Thyroid gland (tissue), 4 donors: ENCODE measurements at regions not wholly inside any gene's neighbourhood (a gene's known extent, or its start where the extent isn't known, plus 50 kb on each side); places are given as distances from the start of the nearest gene placed in this dataset.

ENCODE experiments used
- DNase-seq, 2 donors: peaks; one replicate each; pipeline ENCODE4 v3.0.0-alpha.2; 2019
- H3K27ac ChIP-seq, 3 donors: fragments of 200-600 bp; sonication (generic); 1 replicate in 2 of 3; 2 replicates in 1 of 3; pipeline ENCODE4 v1.5.1; 2016 to 2019; ENCODE audit warnings: mild to moderate bottlenecking in 1 of 3, moderate library complexity in 1 of 3
- H3K27me3 ChIP-seq: fragments of 200-600 bp; sonication (generic); one replicate; pipeline ENCODE4 v1.5.1; 2019
- H3K36me3 ChIP-seq, 2 donors: fragments of 200-600 bp; sonication (generic); one replicate each; pipeline ENCODE4 v1.5.1; 2016 to 2019
- H3K4me1 ChIP-seq, 2 donors: fragments of 200-600 bp; sonication (generic); one replicate each; pipeline ENCODE4 v1.5.1; 2017 to 2019
- H3K4me3 ChIP-seq, 3 donors: fragments of 200-600 bp; sonication (generic); replicated peaks in 1 of 3; 1 replicate in 2 of 3; 2 replicates in 1 of 3; pipeline ENCODE4 v1.5.1; 2016; ENCODE audit warnings: mild to moderate bottlenecking in 1 of 3
- H3K9me3 ChIP-seq: fragments of 200-600 bp; sonication (generic); one replicate; pipeline ENCODE4 v1.5.1; 2017
- POLR2A ChIP-seq, 2 donors: fragments of 450-650 bp; IDR thresholded peaks; one replicate each; pipeline ENCODE4 v1.6.1; 2017; ENCODE audit warnings: antibody characterized with exemption in 2 of 2, mild to moderate bottlenecking in 2 of 2, moderate library complexity in 1 of 2
- WGBS, 2 donors: methylation state at CpG; one replicate each; pipeline ENCODE4 v1.1.5; 2017; 5-methylcytosine and 5-hydroxymethylcytosine counted together
- intact Hi-C: fragments of 100-400 bp; cut with DNase I; formaldehyde crosslinking; loops from one replicate; pipeline ENCODE4 v1.15.1; 2023
- TF ChIP-seq, protein P1 (sequence below), 6 experiments: fragments of 200-600 bp in 3 of 6; fragments of 450-650 bp in 3 of 6; sonication (generic) in 3 of 6; IDR thresholded peaks; one replicate each; pipeline ENCODE4 v1.5.1; 2016 to 2019; ENCODE audit warnings: antibody characterized with exemption in 6 of 6, mild to moderate bottlenecking in 2 of 6, inconsistent platforms in 1 of 6, moderate library complexity in 1 of 6

DNA sequence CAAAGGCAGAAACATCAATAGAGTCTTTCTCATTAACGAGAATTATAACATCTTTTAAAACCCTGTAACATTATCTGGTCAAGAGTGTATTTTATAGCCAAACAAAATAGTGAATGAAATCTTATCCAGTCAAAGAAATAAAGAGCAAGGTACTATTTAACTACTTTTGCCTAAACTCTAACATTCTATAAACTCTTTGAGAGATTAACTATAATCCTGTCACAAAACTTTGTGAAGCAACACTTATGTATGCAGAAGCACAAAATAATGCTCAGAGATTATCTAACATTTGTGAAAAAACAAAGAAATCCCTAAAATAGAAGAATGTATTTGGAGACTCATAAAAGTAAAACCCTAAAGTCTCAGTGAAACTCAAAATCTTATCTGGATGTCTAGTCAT is 124.4 kb upstream of the LUZP2 start:
- 67 to 86% methylated on average over 1 of the region's 1 CpG for WGBS, 2 donors
- H3K27me3 ChIP-seq = no peaks in the 10 kb centered on the region
- no peak for DNase-seq
- TF ChIP-seq POLR2A (IDR thresholded peaks at IDR 0.05) = no peak
- TF ChIP-seq, protein P1, sequence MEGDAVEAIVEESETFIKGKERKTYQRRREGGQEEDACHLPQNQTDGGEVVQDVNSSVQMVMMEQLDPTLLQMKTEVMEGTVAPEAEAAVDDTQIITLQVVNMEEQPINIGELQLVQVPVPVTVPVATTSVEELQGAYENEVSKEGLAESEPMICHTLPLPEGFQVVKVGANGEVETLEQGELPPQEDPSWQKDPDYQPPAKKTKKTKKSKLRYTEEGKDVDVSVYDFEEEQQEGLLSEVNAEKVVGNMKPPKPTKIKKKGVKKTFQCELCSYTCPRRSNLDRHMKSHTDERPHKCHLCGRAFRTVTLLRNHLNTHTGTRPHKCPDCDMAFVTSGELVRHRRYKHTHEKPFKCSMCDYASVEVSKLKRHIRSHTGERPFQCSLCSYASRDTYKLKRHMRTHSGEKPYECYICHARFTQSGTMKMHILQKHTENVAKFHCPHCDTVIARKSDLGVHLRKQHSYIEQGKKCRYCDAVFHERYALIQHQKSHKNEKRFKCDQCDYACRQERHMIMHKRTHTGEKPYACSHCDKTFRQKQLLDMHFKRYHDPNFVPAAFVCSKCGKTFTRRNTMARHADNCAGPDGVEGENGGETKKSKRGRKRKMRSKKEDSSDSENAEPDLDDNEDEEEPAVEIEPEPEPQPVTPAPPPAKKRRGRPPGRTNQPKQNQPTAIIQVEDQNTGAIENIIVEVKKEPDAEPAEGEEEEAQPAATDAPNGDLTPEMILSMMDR (IDR thresholded peaks at IDR 0.05) = no peak
- no peaks in the 10 kb centered on the region for H3K36me3 ChIP-seq
- no peak overlapping the region for H3K27ac ChIP-seq
- no peaks in the 10 kb centered on the region for H3K9me3 ChIP-seq
- intact Hi-C loops = no loop called here
- H3K4me1 ChIP-seq = no peaks in the 10 kb centered on the region
- H3K4me3 ChIP-seq = no peak overlapping the region

- TF ChIP-seq, protein P1 (IDR thresholded peaks at IDR 0.05) = no peak
- no peak for TF ChIP-seq POLR2A (IDR thresholded peaks at IDR 0.05)
- no peak for DNase-seq
- no peaks in the 10 kb centered on the region for H3K9me3 ChIP-seq
- no peak overlapping the region for H3K27ac ChIP-seq
- intact Hi-C loops = no loop called here
- no peaks in the 10 kb centered on the region for H3K27me3 ChIP-seq
- H3K4me3 ChIP-seq = no peak overlapping the region
- no peaks in the 10 kb centered on the region for H3K4me1 ChIP-seq
- WGBS, 2 donors = 75 to 80% methylated on average over 1 of the region's 1 CpG
- H3K36me3 ChIP-seq = no peaks in the 10 kb centered on the region
These were observed 123.3 kb upstream of the LUZP2 start for GRCh38 chr11:24373516-24373915.

- Histone ChIP-seq H3K27me3 (no peaks in the 10 kb centered on the region), H3K9me3 (no peaks in the 10 kb centered on the region), H3K27ac (no peak overlapping the region), H3K4me1 (no peaks in the 10 kb centered on the region), H3K36me3 (no peaks in the 10 kb centered on the region), H3K4me3 (no peak overlapping the region)
- intact Hi-C loops = no loop called here
- DNase-seq = no peak
- TF ChIP-seq POLR2A (IDR thresholded peaks at IDR 0.05) = no peak
- TF ChIP-seq, protein P1 (IDR thresholded peaks at IDR 0.05) = no peak
- 75 to 83% methylated on average over 1 of the region's 1 CpG for WGBS, 2 donors
These were observed 121.5 kb upstream of the LUZP2 start for GRCh38 chr11:24375351-24375750.

DNA sequence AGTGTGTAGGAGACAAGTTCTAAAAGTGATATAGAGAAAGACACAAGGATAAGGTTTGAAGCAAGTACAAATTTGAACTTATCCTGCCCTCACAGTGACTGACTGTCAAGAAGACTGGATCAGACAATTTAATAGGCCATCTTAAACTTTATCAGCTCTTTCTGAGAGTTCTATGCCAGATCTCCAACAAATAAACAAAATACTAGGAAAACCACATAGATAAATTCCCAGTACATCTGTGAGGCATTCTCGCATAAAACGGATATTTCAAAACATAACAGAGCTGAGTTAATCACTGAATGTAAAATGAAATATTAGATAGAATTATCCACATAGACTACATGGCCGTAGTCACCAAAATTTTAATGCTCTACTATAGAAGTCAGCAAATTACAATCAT is 120.9 kb upstream of the LUZP2 start:
- TF ChIP-seq POLR2A (IDR thresholded peaks at IDR 0.05) = no peak
- TF ChIP-seq, protein P1 (IDR thresholded peaks at IDR 0.05) = no peak
- Histone ChIP-seq H3K4me3 (no peak overlapping the region), H3K27me3 (no peaks in the 10 kb centered on the region), H3K4me1 (no peaks in the 10 kb centered on the region), H3K9me3 (no peaks in the 10 kb centered on the region), H3K36me3 (no peaks in the 10 kb centered on the region), H3K27ac (no peak overlapping the region)
- intact Hi-C loops = no loop called here
- no peak for DNase-seq
- WGBS, 2 donors = 70 to 81% methylated on average over 3 of the region's 3 CpGs

GRCh38 chr11:24383137-24383536 is 113.7 kb upstream of the LUZP2 start:
- WGBS, 2 donors = 94 to 96% methylated on average over 2 of the region's 2 CpGs
- TF ChIP-seq, protein P1 (IDR thresholded peaks at IDR 0.05) = no peak
- no peak for TF ChIP-seq POLR2A (IDR thresholded peaks at IDR 0.05)
- intact Hi-C loops = no loop called here
- no peak for DNase-seq
- Histone ChIP-seq H3K27ac (no peak overlapping the region), H3K4me3 (no peak overlapping the region), H3K4me1 (no peaks in the 10 kb centered on the region), H3K9me3 (no peaks in the 10 kb centered on the region), H3K27me3 (no peaks in the 10 kb centered on the region), H3K36me3 (no peaks in the 10 kb centered on the region)
